Cerebellar cortex (tissue), 1 donor: ENCODE measurements at regions not wholly inside any gene's neighbourhood (a gene's known extent, or its start where the extent isn't known, plus 50 kb on each side); places are given as distances from the start of the nearest gene placed in this dataset.
"Not testable (repeated sequence)": the region's sequence is repeated elsewhere in the genome, so short reads cannot be mapped to it uniquely, and the experiment has no call there.

Source experiments
- DNase-seq: peaks from one replicate; pipeline ENCODE4 v3.0.0-alpha.2; 2015; ENCODE audit warnings: low spot score

DNA sequence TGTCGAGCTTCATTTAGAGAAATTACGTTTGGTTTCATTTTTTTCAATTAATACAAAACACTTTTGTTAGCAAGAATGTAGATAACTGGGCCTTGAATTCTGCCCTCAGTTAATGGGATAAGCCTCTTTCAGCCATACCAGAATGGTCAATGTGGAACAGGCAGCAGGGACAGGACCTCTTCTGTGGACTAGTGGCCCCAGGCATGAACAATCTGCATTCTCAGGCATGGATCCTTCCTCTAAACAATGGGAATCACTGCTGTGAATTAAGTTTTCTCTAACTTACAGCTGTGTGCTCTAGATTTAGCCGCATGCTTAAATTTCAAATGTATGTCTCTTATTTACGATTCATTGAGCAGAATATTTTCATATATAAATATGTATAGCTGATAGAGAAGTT lies 237.7 kb upstream of the PRKCQ start:
- DNase-seq = no peak

DNA sequence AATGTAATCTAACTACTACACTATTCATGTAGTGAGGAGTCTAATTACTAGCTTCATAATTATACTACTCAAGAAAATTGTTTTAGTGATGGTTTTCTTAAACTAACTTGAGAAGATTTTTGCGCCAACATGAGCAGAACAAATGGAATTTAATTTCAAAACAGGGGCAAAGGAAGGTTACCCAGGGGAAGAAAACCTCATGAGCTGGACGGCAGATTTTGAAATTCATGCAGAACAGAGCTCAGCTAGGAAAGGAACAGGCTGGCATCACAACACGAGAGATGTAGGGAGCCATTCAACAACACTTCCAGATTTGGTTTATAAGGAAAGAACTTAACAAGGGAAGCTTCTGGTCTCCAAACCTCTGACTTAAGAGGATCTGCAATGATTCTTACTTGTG lies 235.3 kb upstream of the PRKCQ start:
- no peak for DNase-seq

DNA sequence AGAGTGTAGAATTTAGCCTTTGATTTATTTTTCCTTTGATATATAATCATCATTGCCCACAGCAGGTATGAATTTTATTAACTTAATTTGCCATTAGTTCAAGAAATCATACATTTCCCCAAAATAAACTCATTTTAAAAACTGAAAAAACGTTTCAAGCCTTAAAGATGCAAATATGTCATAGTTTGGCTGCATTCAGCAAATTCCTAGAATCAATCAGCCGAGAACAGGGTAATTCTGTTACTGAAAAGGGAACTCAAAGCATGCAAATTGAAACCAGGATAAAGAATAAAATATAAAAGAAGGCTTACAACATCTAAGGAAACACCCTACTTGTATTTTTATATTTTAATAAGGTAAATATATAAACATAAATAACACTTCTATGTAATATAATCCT lies 233.8 kb upstream of the PRKCQ start:
- DNase-seq = no peak

GRCh38 chr10:6813306-6813705 lies 233.2 kb upstream of the PRKCQ start:
- DNase-seq = no peak

GRCh38 chr10:6811153-6811552 lies 231.1 kb upstream of the PRKCQ start:
- DNase-seq = no peak

DNA sequence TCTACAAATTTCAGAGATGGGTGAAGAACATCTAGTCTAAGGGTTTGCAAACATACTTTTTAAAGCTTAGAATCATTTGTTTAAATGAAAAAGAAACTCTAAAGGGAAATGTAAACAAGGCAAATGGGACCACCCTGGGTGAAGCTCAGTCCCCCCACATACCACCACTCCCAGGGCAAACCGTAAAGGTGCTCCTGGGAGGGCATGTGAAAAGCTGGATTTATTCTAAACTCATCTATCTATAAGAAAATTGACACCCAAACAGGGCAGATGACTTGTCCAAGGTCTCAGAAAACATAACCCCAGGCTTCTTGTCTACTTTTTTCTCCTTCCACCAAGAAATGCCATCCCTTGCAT lies 223.3 kb upstream of the PRKCQ start:
- no peak for DNase-seq

DNA sequence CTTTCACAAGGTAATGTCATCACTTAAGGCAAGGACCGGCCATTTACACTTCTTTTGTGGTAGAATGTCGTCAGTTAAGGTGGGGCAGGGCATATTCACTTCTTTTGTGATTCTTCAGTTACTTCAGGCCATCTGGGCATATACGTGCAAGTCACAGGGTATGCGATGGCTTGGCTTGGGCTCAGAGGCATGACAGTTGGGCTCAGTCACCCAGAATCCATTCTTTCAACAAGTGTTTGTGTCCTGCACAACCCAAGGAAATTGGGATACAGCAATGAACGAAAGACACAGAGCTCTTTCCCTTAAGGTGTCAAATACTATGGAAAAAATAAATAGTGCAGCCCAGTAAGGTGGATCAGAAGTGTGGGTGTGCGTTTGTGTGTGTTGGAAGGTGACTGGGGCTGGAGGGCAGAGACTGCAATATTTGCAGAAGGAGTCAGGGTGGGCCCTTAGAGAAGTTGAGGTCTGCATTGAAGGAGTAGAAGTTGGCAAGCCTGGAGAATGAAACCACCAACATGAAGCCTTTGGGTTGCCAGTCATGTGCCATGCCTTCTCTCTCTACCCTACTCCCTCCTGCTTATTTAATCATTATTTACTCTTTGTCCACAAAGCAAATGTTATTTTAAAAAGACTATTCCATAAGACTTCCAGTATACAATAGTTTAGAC lies 222.8 kb upstream of the PRKCQ start:
- DNase-seq = no peak

- no peak for DNase-seq
These were observed 216.2 kb upstream of the PRKCQ start for GRCh38 chr10:6796231-6796630.

- no peak for DNase-seq
These were observed 215.5 kb upstream of the PRKCQ start for GRCh38 chr10:6795541-6795940.

DNA sequence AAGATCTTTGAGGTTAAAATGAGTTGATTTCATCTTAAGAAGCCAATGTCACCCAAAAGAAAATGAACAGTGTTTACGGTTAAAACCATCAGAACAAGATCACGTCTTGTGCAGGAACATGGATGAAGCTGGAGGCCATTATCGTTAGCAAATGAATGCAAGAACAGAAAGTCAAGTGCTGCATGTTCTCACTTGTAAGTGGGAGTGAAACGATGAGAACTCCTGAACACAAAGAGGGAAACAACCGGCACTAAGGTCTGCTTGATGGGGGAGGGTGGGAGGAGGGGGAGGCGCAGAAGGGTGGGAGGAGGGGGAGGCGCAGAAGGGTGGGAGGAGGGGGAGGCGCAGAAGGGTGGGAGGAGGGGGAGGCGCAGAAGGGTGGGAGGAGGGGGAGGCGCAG lies 214.8 kb upstream of the PRKCQ start:
- DNase-seq = not testable (repeated sequence)

GRCh38 chr10:6794441-6794840 lies 214.4 kb upstream of the PRKCQ start:
- no peak for DNase-seq

GRCh38 chr10:6788731-6789130 lies 208.7 kb upstream of the PRKCQ start:
- no peak for DNase-seq

GRCh38 chr10:6788231-6788630 lies 208.2 kb upstream of the PRKCQ start:
- no peak for DNase-seq

DNA sequence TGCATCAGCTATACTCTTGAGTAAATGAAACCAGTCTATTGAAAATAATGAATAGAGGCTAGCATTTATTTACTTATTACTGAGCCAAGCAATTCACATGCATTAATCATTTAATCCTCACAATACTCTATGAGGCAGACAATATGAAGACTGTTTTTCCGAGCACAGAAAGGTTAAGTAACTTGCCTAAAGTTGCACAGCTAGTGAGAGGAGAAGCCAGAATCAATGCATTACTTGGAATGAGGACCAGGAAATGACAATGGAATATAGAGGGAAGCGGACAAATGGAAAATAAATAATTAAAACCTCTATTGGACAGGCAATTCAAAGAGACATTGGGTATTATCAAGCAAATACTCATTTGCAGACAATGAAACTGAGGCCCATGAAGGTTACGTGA lies 207.6 kb upstream of the PRKCQ start:
- no peak for DNase-seq

GRCh38 chr10:6787091-6787490 lies 207.0 kb upstream of the PRKCQ start:
- DNase-seq = no peak

- DNase-seq = peak; percentile 5
These were observed 206.5 kb upstream of the PRKCQ start for GRCh38 chr10:6786579-6787031.

DNA sequence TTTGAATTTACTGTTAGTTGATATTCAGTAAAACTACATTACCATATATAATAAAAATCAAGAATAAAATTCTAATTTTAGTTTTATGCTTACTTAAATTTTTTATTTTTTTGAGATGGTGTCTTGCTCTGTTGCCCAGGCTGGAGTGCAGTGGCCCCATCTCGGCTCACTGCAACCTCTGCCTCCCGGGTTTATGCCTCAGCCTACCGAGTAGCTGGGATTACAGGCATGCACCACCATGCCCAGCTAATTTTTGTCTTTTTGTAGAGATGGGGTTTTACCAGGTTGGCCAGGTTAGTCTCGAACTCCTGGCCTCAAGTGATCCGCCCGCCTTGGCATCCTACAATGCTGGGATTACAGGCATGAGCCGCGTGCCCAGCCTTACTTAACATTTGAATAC lies 204.4 kb upstream of the PRKCQ start:
- DNase-seq = not testable (repeated sequence)

DNA sequence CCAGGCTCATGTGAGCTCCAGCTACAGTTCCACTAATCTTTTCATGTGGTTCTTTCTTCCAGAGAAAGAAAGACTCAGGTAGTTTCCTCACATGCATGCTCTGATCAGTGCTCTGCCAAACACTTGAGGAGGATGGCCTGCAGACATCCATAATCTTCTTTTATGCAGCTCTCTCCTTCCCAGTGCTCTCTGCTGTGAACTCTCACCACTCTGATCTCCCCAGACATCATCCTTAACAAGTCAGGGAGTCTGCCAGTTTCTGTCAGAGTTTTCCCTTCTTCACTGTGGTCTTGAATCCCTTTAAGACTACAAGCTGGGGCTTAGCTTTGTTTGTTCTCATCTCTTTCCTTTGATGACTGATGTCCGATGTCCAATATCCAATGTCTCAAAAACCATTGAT lies 203.4 kb upstream of the PRKCQ start:
- no peak for DNase-seq

DNA sequence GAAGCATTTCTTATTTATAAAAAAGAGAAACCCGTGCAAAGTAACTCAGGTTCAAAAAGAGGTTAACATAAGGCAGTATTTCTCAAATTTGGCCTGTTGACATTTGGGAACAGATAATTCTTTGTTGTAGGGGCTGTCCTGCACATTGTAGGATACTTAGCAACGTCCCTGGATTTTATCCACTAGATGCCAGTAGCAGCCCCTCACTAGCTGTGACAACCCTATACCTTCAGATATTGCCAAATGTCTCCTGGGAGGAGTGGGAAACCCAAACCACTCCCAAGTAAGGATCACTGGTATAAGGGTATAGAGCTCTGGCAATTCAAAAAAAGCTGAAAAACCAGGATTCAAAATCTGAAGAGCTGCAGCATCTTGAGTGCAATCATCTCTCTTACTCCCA lies 202.3 kb upstream of the PRKCQ start:
- no peak for DNase-seq

- DNase-seq = no peak
These were observed 201.2 kb upstream of the PRKCQ start for GRCh38 chr10:6781133-6781770.

DNA sequence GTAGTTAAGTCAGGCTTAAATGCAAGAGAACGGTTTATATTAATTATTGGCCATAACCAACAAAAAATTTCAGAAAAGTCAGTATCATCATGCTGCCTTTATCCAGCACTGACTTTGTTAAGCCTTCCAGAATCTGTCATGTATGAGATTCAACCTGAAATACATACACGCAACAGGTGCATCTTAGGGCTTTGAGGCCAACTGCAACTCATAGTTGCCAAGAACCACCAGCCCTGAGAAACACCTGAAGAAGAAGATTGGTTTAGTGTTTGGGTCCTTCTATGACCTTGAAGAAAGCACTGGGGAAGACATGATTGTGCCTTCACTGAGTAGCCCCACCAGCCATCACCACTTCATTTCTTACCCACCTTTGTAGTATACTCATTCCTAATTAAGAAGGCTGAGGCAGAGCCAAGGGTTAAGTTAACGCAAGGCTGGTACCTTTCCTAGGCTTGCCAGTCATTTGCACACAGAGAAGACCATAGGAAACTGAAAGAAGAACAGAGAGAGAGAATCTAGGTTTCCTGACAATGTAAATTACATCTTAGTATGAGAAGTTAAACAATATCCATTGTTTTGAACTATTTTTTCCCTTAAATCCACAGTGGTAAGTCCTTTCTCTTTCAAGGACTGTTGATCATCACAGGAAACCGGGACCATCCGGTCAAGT lies 200.1 kb upstream of the PRKCQ start:
- DNase-seq = no peak

- no peak for DNase-seq
These were observed 199.1 kb upstream of the PRKCQ start for GRCh38 chr10:6778992-6779701.

GRCh38 chr10:6776170-6776569 lies 196.1 kb upstream of the PRKCQ start:
- DNase-seq = no peak
